ENCODE measurements at regions not wholly inside any gene's neighbourhood (a gene's known extent, or its start where the extent isn't known, plus 50 kb on each side); places are given as distances from the start of the nearest gene placed in this dataset.
A peak's percentile ranks its signal among the peaks of the same experiment; 100 is the strongest.

GRCh38 chr5:38022631-38023030 lies 182.8 kb upstream of the GDNF start:
- H3K4me1 ChIP-seq (ENCODE audit: control insufficient read depth, insufficient read depth, low read length): peaks cover 8% of the 10 kb centered on the region
- CTCF ChIA-PET: interaction anchor here (0.9 to 1.7 kb wide), 2 partner anchors 8 to 29 kb away, joined by 3 to 4 read pairs; no protein-coding TSS in a partner anchor

GRCh38 chr5:38018016-38018415 lies 178.2 kb upstream of the GDNF start:
- Histone ChIP-seq H3K4me1 (ENCODE audit: control insufficient read depth, insufficient read depth, low read length) (peaks cover 9% of the 10 kb centered on the region), H3K9me3 (ENCODE audit: control insufficient read depth, insufficient read depth, low read depth, low read length) (no peaks in the 10 kb centered on the region), H3K36me3 (ENCODE audit: control insufficient read depth in 2 of 2, insufficient read depth in 1 of 2, low read length in 2 of 2) (no peaks in the 10 kb centered on the region), H3K27ac (ENCODE audit: extremely low read depth, low read depth, low read length) (no peak overlapping the region), H3K4me3 (ENCODE audit: low read depth, low read length) (no peak overlapping the region)
- TF ChIP-seq ZNF747 (tag by site-specific recombination; IDR thresholded peaks at IDR 0.05): no peak
- TF ChIP-seq ZNF777 (tag by site-specific recombination; IDR thresholded peaks at IDR 0.05; ENCODE audit: borderline replicate concordance): no peak
- TF ChIP-seq ZNF664 (tag by site-specific recombination; IDR thresholded peaks at IDR 0.05): no peak
- TF ChIP-seq ZBTB1 (tag by site-specific recombination; IDR thresholded peaks at IDR 0.05): no peak
- TF ChIP-seq ZNF266 (tag by site-specific recombination; IDR thresholded peaks at IDR 0.05; ENCODE audit: low read depth): no peak
- no peak for TF ChIP-seq ZNF785 (tag by site-specific recombination; IDR thresholded peaks at IDR 0.05)
- POLR2A ChIA-PET: no interaction called here
- CTCF ChIA-PET: no interaction called here

More at GRCh38 chr5:38022631-38023030, 182.8 kb upstream of the GDNF start:
- no peaks in the 10 kb centered on the region for H3K36me3 ChIP-seq (ENCODE audit: control insufficient read depth in 2 of 2, insufficient read depth in 1 of 2, low read length in 2 of 2)
- H3K4me3 ChIP-seq (ENCODE audit: low read depth, low read length): no peak overlapping the region
- POLR2A ChIA-PET: no interaction called here
- TF ChIP-seq ZNF266 (tag by site-specific recombination; IDR thresholded peaks at IDR 0.05; ENCODE audit: low read depth) (no peak), PRDM6 (tag by site-specific recombination; IDR thresholded peaks at IDR 0.05) (peak; percentile 30; the same call in 1 of the 2 replicates)
- no peaks in the 10 kb centered on the region; the same call in 1 of the 2 replicates for H3K9me3 ChIP-seq (ENCODE audit: control insufficient read depth, insufficient read depth, low read depth, low read length)
- H3K27ac ChIP-seq (ENCODE audit: extremely low read depth, low read depth, low read length): no peak overlapping the region

GRCh38 chr5:38013107-38013506 lies 173.3 kb upstream of the GDNF start:
- Histone ChIP-seq H3K4me1 (ENCODE audit: control insufficient read depth, insufficient read depth, low read length) (peaks cover 27% of the 10 kb centered on the region), H3K9me3 (ENCODE audit: control insufficient read depth, insufficient read depth, low read depth, low read length) (no peaks in the 10 kb centered on the region), H3K4me3 (ENCODE audit: low read depth, low read length) (no peak overlapping the region), H3K36me3 (ENCODE audit: control insufficient read depth in 2 of 2, insufficient read depth in 1 of 2, low read length in 2 of 2) (no peaks in the 10 kb centered on the region), H3K27ac (ENCODE audit: extremely low read depth, low read depth, low read length) (no peak overlapping the region)
- CTCF ChIA-PET: no interaction called here
- no peak for TF ChIP-seq ZNF654 (tag by site-specific recombination; IDR thresholded peaks at IDR 0.05; ENCODE audit: low read depth)
- no peak for TF ChIP-seq ZNF677 (tag by site-specific recombination; IDR thresholded peaks at IDR 0.05)
- TF ChIP-seq ZNF169 (tag by site-specific recombination; IDR thresholded peaks at IDR 0.05): no peak
- no peak for TF ChIP-seq ZNF747 (tag by site-specific recombination; IDR thresholded peaks at IDR 0.05)
- no peak for TF ChIP-seq ZBTB10 (tag by site-specific recombination; IDR thresholded peaks at IDR 0.05)
- TF ChIP-seq ZNF248 (tag by site-specific recombination; IDR thresholded peaks at IDR 0.05): no peak
- no peak for TF ChIP-seq ZNF354C (tag by site-specific recombination; IDR thresholded peaks at IDR 0.05; ENCODE audit: borderline replicate concordance, low read depth)
- no peak for TF ChIP-seq ZBTB26 (tag by site-specific recombination; optimal IDR thresholded peaks at IDR 0.05)
- TF ChIP-seq ZNF140 (tag by site-specific recombination; IDR thresholded peaks at IDR 0.05): no peak
- POLR2A ChIA-PET: no interaction called here

All from HEK293 (cell line).